Body of pancreas (tissue), 4 donors: ENCODE measurements at regions not wholly inside any gene's neighbourhood (a gene's known extent, or its start where the extent isn't known, plus 50 kb on each side); places are given as distances from the start of the nearest gene placed in this dataset.

Experiments used
- CTCF ChIP-seq, 7 experiments: fragments of 450-650 bp in 4 of 7; fragments of 200-600 bp in 3 of 7; sonication (generic) in 3 of 7; IDR thresholded peaks; one replicate each; pipeline ENCODE4 v1.5.1; 2016 to 2019; ENCODE audit warnings: antibody characterized with exemption in 7 of 7
- POLR2A ChIP-seq, 3 donors: fragments of 450-650 bp; IDR thresholded peaks; one replicate each; pipeline ENCODE4 v1.6.1; 2016; ENCODE audit warnings: antibody characterized with exemption in 3 of 3, mild to moderate bottlenecking in 2 of 3

DNA sequence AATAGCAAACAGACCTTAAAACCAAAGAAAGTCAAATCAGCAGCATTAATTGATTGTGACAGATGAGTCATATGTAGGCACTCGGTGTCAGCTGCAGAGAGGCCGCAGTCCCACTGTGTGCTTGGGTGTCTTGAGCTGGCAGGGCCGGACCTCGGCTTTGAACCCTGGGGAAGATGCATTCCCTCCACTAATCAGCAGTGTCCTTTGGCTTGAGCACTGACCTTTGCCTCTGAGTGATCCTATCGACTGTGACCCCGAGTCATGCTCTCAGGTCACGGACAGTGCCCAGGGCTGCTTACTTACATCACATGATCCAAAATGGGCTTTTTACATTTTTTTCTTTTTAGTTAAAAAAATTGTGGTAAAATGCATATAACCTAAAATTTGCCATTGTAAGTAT, 188.7 kb downstream of the GADD45G start:
- TF ChIP-seq CTCF (IDR thresholded peaks at IDR 0.05) = no peak
- TF ChIP-seq POLR2A (IDR thresholded peaks at IDR 0.05) = no peak
